Kidney glomerular epithelial cell (primary cell): ENCODE measurements at regions not wholly inside any gene's neighbourhood (a gene's known extent, or its start where the extent isn't known, plus 50 kb on each side); places are given as distances from the start of the nearest gene placed in this dataset.

Experiments used
- DNase-seq: peaks from one replicate; lab custom pipeline; 2025; lab: John Stamatoyannopoulos, UW

- no peak for DNase-seq
Observed at GRCh38 chr10:28811639-28812349, 134.5 kb downstream of the BAMBI start.

GRCh38 chr10:28812384-28813372, 135.4 kb downstream of the BAMBI start:
- DNase-seq = no peak

GRCh38 chr10:28815681-28816080, 138.4 kb downstream of the BAMBI start:
- no peak for DNase-seq

GRCh38 chr10:28822719-28823464, 145.6 kb downstream of the BAMBI start:
- DNase-seq = no peak

GRCh38 chr10:28823501-28824075, 146.3 kb downstream of the BAMBI start:
- no peak for DNase-seq

- no peak for DNase-seq
Observed at GRCh38 chr10:28833313-28833712, 156.0 kb downstream of the BAMBI start.

GRCh38 chr10:28836435-28836743, 159.1 kb downstream of the BAMBI start:
- no peak for DNase-seq

GRCh38 chr10:28837613-28838390, 160.5 kb downstream of the BAMBI start:
- no peak for DNase-seq

GRCh38 chr10:28838908-28839307, 161.6 kb downstream of the BAMBI start:
- DNase-seq = no peak

- peak; percentile 78 for DNase-seq
Observed at GRCh38 chr10:28839600-28840007, 162.3 kb downstream of the BAMBI start.

- DNase-seq = no peak
Observed at GRCh38 chr10:28840202-28840601, 162.9 kb downstream of the BAMBI start.

- DNase-seq = no peak
Observed at GRCh38 chr10:28840971-28841370, 163.7 kb downstream of the BAMBI start.

GRCh38 chr10:28841625-28842024, 164.3 kb downstream of the BAMBI start:
- DNase-seq = no peak

GRCh38 chr10:28842321-28842720, 165.0 kb downstream of the BAMBI start:
- DNase-seq = peak; percentile 81

GRCh38 chr10:28845009-28845682, 167.8 kb downstream of the BAMBI start:
- no peak for DNase-seq

- no peak for DNase-seq
Observed at GRCh38 chr10:28849309-28849708, 172.0 kb downstream of the BAMBI start.

- no peak for DNase-seq
Observed at GRCh38 chr10:28849821-28850220, 172.5 kb downstream of the BAMBI start.

GRCh38 chr10:28850784-28851183, 173.5 kb downstream of the BAMBI start:
- DNase-seq = no peak

- DNase-seq = peak; percentile 81
Observed at GRCh38 chr10:28853195-28853594, 175.9 kb downstream of the BAMBI start.

GRCh38 chr10:28857164-28857563, 179.8 kb downstream of the BAMBI start:
- no peak for DNase-seq

GRCh38 chr10:28858646-28859045, 181.3 kb downstream of the BAMBI start:
- DNase-seq = no peak
